ENCODE measurements at regions not wholly inside any gene's neighbourhood (a gene's known extent, or its start where the extent isn't known, plus 50 kb on each side); places are given as distances from the start of the nearest gene placed in this dataset.

DNA sequence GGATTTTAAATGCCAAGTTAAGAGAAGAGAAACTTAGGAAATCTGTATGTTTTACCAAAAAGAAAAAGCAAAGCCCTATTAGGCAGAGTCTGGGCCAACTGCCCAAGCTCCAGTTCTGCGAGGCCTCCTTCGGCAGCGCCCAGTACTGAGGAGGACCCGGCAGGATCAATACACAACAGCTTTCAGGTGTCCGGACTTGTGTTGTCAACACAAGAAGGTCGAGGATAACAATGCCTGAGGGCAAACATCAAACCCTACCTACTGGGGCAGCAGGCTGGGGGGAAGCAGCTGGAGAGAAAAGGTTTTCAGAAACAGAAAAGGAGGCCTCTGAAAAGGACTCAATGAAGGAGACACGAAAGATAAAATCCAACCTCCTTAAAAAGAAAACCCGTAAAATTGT is 98.1 kb upstream of the GJB5 start:
- no peak for TF ChIP-seq EZH2 (IDR thresholded peaks at IDR 0.05; ENCODE audit: low read depth)
- TF ChIP-seq CTCF (conservative IDR thresholded peaks at IDR 0.05): no peak

Data from PC-9 (cell line).